ENCODE measurements at regions not wholly inside any gene's neighbourhood (a gene's known extent, or its start where the extent isn't known, plus 50 kb on each side); places are given as distances from the start of the nearest gene placed in this dataset.
"Not testable (repeated sequence)": the region's sequence is repeated elsewhere in the genome, so short reads cannot be mapped to it uniquely, and the experiment has no call there.

DNA sequence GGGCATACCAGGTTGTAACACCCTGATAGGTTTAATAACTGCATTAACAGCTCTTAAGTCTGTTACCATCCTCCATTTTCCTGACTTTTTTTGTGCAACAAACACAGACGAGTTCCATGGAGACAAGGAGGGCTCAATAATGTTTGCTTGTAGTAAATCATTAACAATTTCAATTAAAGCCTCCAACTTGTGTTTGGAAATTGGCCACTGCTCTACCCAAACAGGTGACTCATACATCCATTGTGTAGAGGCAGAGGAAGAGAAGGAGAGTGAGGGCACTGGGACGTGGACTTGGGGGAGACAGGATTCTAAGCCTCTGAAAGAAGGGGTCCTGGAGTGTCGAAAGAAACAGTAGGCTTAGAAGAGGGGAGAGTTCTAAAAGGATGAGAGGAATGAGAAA is 213.6 kb upstream of the KCNN2 start:
- 81% methylated on average over 2 of the region's 3 CpGs for WGBS (ENCODE audit: insufficient coverage)
- TF ChIP-seq, protein P1, sequence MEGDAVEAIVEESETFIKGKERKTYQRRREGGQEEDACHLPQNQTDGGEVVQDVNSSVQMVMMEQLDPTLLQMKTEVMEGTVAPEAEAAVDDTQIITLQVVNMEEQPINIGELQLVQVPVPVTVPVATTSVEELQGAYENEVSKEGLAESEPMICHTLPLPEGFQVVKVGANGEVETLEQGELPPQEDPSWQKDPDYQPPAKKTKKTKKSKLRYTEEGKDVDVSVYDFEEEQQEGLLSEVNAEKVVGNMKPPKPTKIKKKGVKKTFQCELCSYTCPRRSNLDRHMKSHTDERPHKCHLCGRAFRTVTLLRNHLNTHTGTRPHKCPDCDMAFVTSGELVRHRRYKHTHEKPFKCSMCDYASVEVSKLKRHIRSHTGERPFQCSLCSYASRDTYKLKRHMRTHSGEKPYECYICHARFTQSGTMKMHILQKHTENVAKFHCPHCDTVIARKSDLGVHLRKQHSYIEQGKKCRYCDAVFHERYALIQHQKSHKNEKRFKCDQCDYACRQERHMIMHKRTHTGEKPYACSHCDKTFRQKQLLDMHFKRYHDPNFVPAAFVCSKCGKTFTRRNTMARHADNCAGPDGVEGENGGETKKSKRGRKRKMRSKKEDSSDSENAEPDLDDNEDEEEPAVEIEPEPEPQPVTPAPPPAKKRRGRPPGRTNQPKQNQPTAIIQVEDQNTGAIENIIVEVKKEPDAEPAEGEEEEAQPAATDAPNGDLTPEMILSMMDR (IDR thresholded peaks at IDR 0.05) = no peak
- Histone ChIP-seq H3K36me3 (ENCODE audit: control insufficient read depth, insufficient read depth, low read length) (no peaks in the 10 kb centered on the region), H3K27ac (ENCODE audit: low read length) (no peak overlapping the region), H3K27me3 (ENCODE audit: control insufficient read depth, insufficient read depth, low read length) (no peaks in the 10 kb centered on the region), H3K4me3 (ENCODE audit: low read length) (no peak overlapping the region), H3K4me1 (ENCODE audit: control insufficient read depth, insufficient read depth, low read length) (no peaks in the 10 kb centered on the region), H3K9me3 (ENCODE audit: control insufficient read depth, insufficient read depth, low read length) (peaks cover 10% of the 10 kb centered on the region)
- no peak for DNase-seq
- Mint-ChIP-seq H3K27ac (no peak overlapping the region), H3K36me3 (peaks cover 7% of the 10 kb centered on the region), H3K4me3 (no peak overlapping the region), H3K27me3 (ENCODE audit: low read depth in 2 of 2) (no peaks in the 10 kb centered on the region), H3K4me1 (no peaks in the 10 kb centered on the region), H3K9me3 (peaks cover 24 to 36% of the 10 kb centered on the region in 2 donors)
- intact Hi-C loops (cut with micrococcal nuclease) = no loop called here
- no peak for ATAC-seq

DNA sequence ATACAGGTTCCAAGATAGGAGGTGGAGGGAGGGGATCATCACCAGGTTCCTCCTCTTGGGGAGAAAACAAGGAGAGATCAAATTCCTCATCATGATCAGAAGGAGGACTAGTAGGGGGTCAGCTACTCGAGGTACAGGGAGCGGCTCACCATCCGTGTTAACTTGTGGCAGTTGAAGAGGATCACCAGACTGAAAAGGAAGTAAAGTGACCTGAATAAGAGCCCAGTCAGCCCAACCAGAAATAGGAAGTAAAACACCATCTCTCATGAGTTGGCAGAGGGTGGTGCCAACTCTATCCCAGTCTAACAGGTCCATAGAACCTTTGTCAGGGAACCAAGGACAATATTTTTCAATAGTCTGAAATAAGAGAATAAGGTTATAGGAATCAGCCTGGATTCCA is 213.1 kb upstream of the KCNN2 start:
- DNase-seq = not testable (repeated sequence)

DNA sequence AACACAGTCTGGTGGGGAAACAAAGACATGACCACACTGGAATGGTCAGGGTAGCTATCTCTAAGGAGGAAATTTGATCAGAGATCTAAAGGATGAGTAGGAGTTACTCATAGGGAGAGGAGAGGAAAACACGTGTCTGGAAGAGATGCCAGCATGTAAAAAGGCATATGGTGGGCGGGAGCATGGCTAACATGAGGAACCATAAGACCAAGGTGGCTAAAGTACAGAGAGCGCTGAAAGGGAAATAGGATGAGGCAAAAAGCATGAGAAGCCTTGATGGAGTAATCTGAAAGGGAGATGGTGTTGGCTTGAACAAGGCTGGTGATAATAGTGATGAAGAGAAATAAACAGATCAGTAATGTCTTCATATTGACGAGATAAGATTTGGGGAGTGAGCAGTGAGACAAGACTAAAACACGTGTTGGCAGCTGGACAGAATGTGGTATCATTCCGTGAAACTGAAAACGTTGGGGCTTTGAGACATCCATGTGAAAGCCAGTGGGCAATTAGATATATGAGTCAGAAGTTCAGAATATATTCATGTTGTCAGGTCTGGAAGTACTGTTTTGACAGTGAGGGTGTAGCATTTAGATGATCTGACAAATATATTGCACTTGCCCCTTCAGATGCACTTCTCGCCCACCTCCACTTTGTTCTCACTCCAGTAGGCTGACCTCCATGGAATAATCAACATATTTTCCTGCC is 209.1 kb upstream of the KCNN2 start:
- H3K27ac ChIP-seq (ENCODE audit: low read length) = no peak overlapping the region
- TF ChIP-seq, protein P1 (IDR thresholded peaks at IDR 0.05) = no peak
- intact Hi-C loops (cut with micrococcal nuclease) = no loop called here
- H3K27me3 Mint-ChIP-seq (ENCODE audit: low read depth in 2 of 2) = no peaks in the 10 kb centered on the region
- WGBS (ENCODE audit: insufficient coverage) = 77% methylated on average over 8 of the region's 8 CpGs
- ATAC-seq (no peak), DNase-seq (no peak)
- no peaks in the 10 kb centered on the region for H3K27me3 ChIP-seq (ENCODE audit: control insufficient read depth, insufficient read depth, low read length)
- H3K36me3 ChIP-seq (ENCODE audit: control insufficient read depth, insufficient read depth, low read length) = no peaks in the 10 kb centered on the region
- H3K9me3 Mint-ChIP-seq = peaks cover 29 to 33% of the 10 kb centered on the region in 2 donors
- H3K4me1 Mint-ChIP-seq = no peaks in the 10 kb centered on the region
- H3K27ac Mint-ChIP-seq = no peak overlapping the region
- H3K9me3 ChIP-seq (ENCODE audit: control insufficient read depth, insufficient read depth, low read length) = peaks cover 10% of the 10 kb centered on the region
- H3K36me3 Mint-ChIP-seq = peaks cover 7% of the 10 kb centered on the region
- no peaks in the 10 kb centered on the region for H3K4me1 ChIP-seq (ENCODE audit: control insufficient read depth, insufficient read depth, low read length)
- no peak overlapping the region for H3K4me3 Mint-ChIP-seq
- no peak overlapping the region for H3K4me3 ChIP-seq (ENCODE audit: low read length)

More for the DNA sequence above, 213.1 kb upstream of the KCNN2 start:
- H3K36me3 Mint-ChIP-seq; H3K27ac Mint-ChIP-seq; ATAC-seq; H3K4me1 Mint-ChIP-seq; H3K36me3 ChIP-seq (ENCODE audit: control insufficient read depth, insufficient read depth, low read length); H3K27me3 ChIP-seq (ENCODE audit: control insufficient read depth, insufficient read depth, low read length); H3K4me3 Mint-ChIP-seq; H3K4me1 ChIP-seq (ENCODE audit: control insufficient read depth, insufficient read depth, low read length); H3K4me3 ChIP-seq (ENCODE audit: low read length); intact Hi-C loops (cut with micrococcal nuclease); H3K27ac ChIP-seq (ENCODE audit: low read length); H3K27me3 Mint-ChIP-seq (ENCODE audit: low read depth in 2 of 2): not testable (repeated sequence)
- WGBS (ENCODE audit: insufficient coverage) = 57% methylated on average over 3 of the region's 3 CpGs
- H3K9me3 ChIP-seq (ENCODE audit: control insufficient read depth, insufficient read depth, low read length) = peaks cover 10% of the 10 kb centered on the region
- H3K9me3 Mint-ChIP-seq = peaks cover 24 to 36% of the 10 kb centered on the region in 2 donors

DNA sequence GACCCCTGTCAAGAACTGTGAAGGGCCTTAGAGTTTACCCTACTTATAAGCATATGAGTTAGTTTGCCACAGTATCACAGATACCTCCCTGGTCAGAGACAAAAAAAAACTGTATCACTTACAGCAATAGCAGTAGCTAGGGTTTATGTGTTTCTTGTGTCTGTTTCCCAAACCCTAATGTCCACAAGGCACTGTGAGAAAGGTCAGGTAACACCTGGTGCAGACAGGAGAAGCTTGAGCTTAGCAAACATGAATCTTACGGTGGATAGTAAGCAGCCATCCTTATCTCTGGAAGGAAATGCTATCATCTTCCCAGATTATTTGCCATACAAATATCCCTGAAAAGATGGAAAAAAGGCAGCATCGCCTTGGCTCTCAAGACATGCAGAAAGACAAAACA is 208.5 kb upstream of the KCNN2 start:
- DNase-seq (no peak), ATAC-seq (no peak)
- no peaks in the 10 kb centered on the region for H3K4me1 ChIP-seq (ENCODE audit: control insufficient read depth, insufficient read depth, low read length)
- H3K9me3 Mint-ChIP-seq = peaks cover 25 to 30% of the 10 kb centered on the region in 2 donors
- no peaks in the 10 kb centered on the region for H3K36me3 ChIP-seq (ENCODE audit: control insufficient read depth, insufficient read depth, low read length)
- H3K36me3 Mint-ChIP-seq = peaks cover 7% of the 10 kb centered on the region
- H3K27me3 Mint-ChIP-seq (ENCODE audit: low read depth in 2 of 2) = no peaks in the 10 kb centered on the region
- no peak overlapping the region for H3K27ac ChIP-seq (ENCODE audit: low read length)
- peaks cover 8% of the 10 kb centered on the region for H3K9me3 ChIP-seq (ENCODE audit: control insufficient read depth, insufficient read depth, low read length)
- H3K27me3 ChIP-seq (ENCODE audit: control insufficient read depth, insufficient read depth, low read length) = no peaks in the 10 kb centered on the region
- TF ChIP-seq, protein P1 (IDR thresholded peaks at IDR 0.05) = no peak
- intact Hi-C loops (cut with micrococcal nuclease) = no loop called here
- WGBS (ENCODE audit: insufficient coverage) = 100% methylated on average over 2 of the region's 2 CpGs
- H3K27ac Mint-ChIP-seq = no peak overlapping the region
- no peak overlapping the region for H3K4me3 Mint-ChIP-seq
- H3K4me3 ChIP-seq (ENCODE audit: low read length) = no peak overlapping the region
- no peaks in the 10 kb centered on the region for H3K4me1 Mint-ChIP-seq

Measured in natural killer cell (primary cell).